ENCODE measurements at regions not wholly inside any gene's neighbourhood (a gene's known extent, or its start where the extent isn't known, plus 50 kb on each side); places are given as distances from the start of the nearest gene placed in this dataset.

GRCh38 chr14:71729596-71729995, 202.6 kb upstream of the RGS6 start:
- Histone ChIP-seq H3K79me2 (ENCODE audit: insufficient read depth, low read length) (no peaks in the 10 kb centered on the region), H3K36me3 (ENCODE audit: insufficient read depth, low read length) (peaks cover 88% of the 10 kb centered on the region), H4K20me1 (ENCODE audit: insufficient read depth, low read length) (no peaks in the 10 kb centered on the region), H3K4me3 (ENCODE audit: low read depth in 1 of 2, low read length in 2 of 2) (no peak overlapping the region), H3K4me2 (ENCODE audit: insufficient read depth, low read length) (no peak overlapping the region), H2AFZ (ENCODE audit: low read depth, low read length) (no peak overlapping the region), H3K4me1 (ENCODE audit: insufficient read depth, low read length) (no peaks in the 10 kb centered on the region), H3K9ac (ENCODE audit: low read depth, low read length) (no peak overlapping the region), H3K9me3 (ENCODE audit: insufficient read depth, low read length, severe bottlenecking) (no peaks in the 10 kb centered on the region), H3K27ac (ENCODE audit: low read length) (no peak overlapping the region), H3K27me3 (ENCODE audit: insufficient read depth, low read length, poor library complexity) (no peaks in the 10 kb centered on the region)
- TF ChIP-seq CTCF (IDR thresholded peaks at IDR 0.05; ENCODE audit: borderline replicate concordance, extremely low read depth, low read length, poor library complexity, severe bottlenecking): no peak
- DNase-seq (no peak), ATAC-seq (ENCODE audit: insufficient read depth, low read depth) (no peak)

GRCh38 chr14:71730471-71730870, 201.8 kb upstream of the RGS6 start:
- no peak for ATAC-seq (ENCODE audit: insufficient read depth, low read depth)
- Histone ChIP-seq H3K4me1 (ENCODE audit: insufficient read depth, low read length) (no peaks in the 10 kb centered on the region), H3K36me3 (ENCODE audit: insufficient read depth, low read length) (peaks cover 88% of the 10 kb centered on the region)

GRCh38 chr14:71731096-71731495, 201.1 kb upstream of the RGS6 start:
- no peak overlapping the region for H3K4me2 ChIP-seq (ENCODE audit: insufficient read depth, low read length)
- no peak overlapping the region for H3K27ac ChIP-seq (ENCODE audit: low read length)
- no peaks in the 10 kb centered on the region for H4K20me1 ChIP-seq (ENCODE audit: insufficient read depth, low read length)
- no peak overlapping the region for H3K4me3 ChIP-seq (ENCODE audit: low read depth in 1 of 2, low read length in 2 of 2)
- no peak for ATAC-seq (ENCODE audit: insufficient read depth, low read depth)
- H3K27me3 ChIP-seq (ENCODE audit: insufficient read depth, low read length, poor library complexity): no peaks in the 10 kb centered on the region
- no peaks in the 10 kb centered on the region for H3K79me2 ChIP-seq (ENCODE audit: insufficient read depth, low read length)
- peaks cover 88% of the 10 kb centered on the region for H3K36me3 ChIP-seq (ENCODE audit: insufficient read depth, low read length)
- DNase-seq: no peak
- no peak overlapping the region for H2AFZ ChIP-seq (ENCODE audit: low read depth, low read length)
- TF ChIP-seq CTCF (IDR thresholded peaks at IDR 0.05; ENCODE audit: borderline replicate concordance, extremely low read depth, low read length, poor library complexity, severe bottlenecking) (no peak), EZH2 (IDR thresholded peaks at IDR 0.05; ENCODE audit: borderline replicate concordance, low read depth, low read length, severe bottlenecking) (no peak)
- H3K9me3 ChIP-seq (ENCODE audit: insufficient read depth, low read length, severe bottlenecking): no peaks in the 10 kb centered on the region
- H3K4me1 ChIP-seq (ENCODE audit: insufficient read depth, low read length): no peaks in the 10 kb centered on the region
- no peak overlapping the region for H3K9ac ChIP-seq (ENCODE audit: low read depth, low read length)

More at GRCh38 chr14:71730471-71730870, 201.8 kb upstream of the RGS6 start:
- Histone ChIP-seq H3K9me3 (ENCODE audit: insufficient read depth, low read length, severe bottlenecking) (no peaks in the 10 kb centered on the region), H3K4me2 (ENCODE audit: insufficient read depth, low read length) (no peak overlapping the region), H4K20me1 (ENCODE audit: insufficient read depth, low read length) (no peaks in the 10 kb centered on the region), H3K4me3 (ENCODE audit: low read depth in 1 of 2, low read length in 2 of 2) (no peak overlapping the region), H3K27me3 (ENCODE audit: insufficient read depth, low read length, poor library complexity) (no peaks in the 10 kb centered on the region), H3K9ac (ENCODE audit: low read depth, low read length) (no peak overlapping the region), H3K27ac (ENCODE audit: low read length) (no peak overlapping the region), H3K79me2 (ENCODE audit: insufficient read depth, low read length) (no peaks in the 10 kb centered on the region), H2AFZ (ENCODE audit: low read depth, low read length) (no peak overlapping the region)
- no peak for DNase-seq
- no peak for TF ChIP-seq CTCF (IDR thresholded peaks at IDR 0.05; ENCODE audit: borderline replicate concordance, extremely low read depth, low read length, poor library complexity, severe bottlenecking)
- no peak for TF ChIP-seq EZH2 (IDR thresholded peaks at IDR 0.05; ENCODE audit: borderline replicate concordance, low read depth, low read length, severe bottlenecking)

All from DND-41 (cell line).